ENCODE measurements at regions not wholly inside any gene's neighbourhood (a gene's known extent, or its start where the extent isn't known, plus 50 kb on each side); places are given as distances from the start of the nearest gene placed in this dataset.
"Not testable (repeated sequence)": the region's sequence is repeated elsewhere in the genome, so short reads cannot be mapped to it uniquely, and the experiment has no call there.

GRCh38 chr12:78269620-78270019 lies 438.9 kb downstream of the NAV3 start:
- DNase-seq = no peak

GRCh38 chr12:78271546-78271945 lies 440.9 kb downstream of the NAV3 start:
- DNase-seq = no peak

GRCh38 chr12:78275886-78276285 lies 445.2 kb downstream of the NAV3 start:
- no peak for DNase-seq

DNA sequence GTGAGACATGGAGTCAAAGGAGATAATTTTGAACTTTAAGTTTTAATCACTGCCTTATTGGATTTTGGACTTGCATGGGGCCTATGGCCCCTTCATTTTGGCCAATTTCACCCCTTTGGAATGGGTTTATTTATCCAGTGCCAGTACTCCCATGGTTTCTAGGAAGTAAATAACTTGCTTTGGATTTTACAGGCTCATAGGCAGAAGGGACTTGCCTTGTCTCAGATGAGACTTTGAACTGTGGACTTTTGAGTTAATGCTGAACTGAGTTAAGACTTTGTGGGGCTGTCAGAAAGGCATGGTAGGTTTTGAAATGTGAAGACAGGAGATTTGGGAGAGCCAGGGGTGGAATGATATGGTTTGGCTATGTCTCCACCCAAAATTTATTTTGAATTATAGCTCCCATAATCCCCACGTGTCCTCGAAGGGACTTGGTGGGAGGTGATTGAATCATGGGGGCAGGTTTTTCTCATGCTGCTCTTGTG lies 448.1 kb downstream of the NAV3 start:
- no peak for DNase-seq

DNA sequence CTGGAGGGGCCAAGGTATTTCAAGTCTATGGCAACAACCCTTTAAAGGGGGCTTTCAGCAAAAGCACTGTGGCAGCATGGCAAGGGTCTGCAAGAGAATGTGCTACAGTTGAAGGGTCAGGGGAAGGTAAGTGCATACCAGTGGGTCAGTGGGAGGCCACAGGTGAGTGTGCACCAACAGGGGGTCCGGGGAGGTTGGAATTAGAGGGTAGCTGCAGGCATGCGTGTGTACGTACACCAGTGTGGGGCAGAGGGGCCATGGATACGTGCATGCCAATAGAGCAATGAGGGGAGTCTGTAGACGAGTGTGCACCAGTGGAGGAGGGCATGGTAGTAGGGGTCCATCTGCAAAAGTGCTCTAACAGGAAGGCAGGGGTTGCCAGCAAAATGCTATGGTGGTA lies 448.9 kb downstream of the NAV3 start:
- DNase-seq = no peak

DNA sequence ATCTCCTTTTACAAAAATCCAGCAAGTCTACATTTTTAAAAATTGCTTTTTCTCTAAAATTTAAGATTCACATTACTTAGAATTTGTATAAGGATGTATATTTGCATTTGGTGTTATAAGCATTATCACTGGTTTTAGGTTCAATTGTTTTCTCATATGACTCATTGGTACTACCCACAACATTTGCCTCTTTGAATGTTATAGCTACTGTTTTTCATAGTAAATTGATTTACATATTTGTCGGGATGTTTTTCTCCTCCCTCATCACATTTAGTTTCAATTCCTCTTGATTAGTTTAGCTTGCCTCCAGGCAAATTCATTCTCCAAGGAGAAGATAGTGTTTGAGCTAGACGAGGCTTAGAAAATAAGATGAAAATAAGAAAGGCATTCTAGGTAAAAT lies 450.4 kb downstream of the NAV3 start:
- DNase-seq = not testable (repeated sequence)

GRCh38 chr12:78284417-78284816 lies 453.7 kb downstream of the NAV3 start:
- DNase-seq = no peak

- DNase-seq = no peak
These were observed 460.1 kb downstream of the NAV3 start for GRCh38 chr12:78290606-78291345.

- DNase-seq = no peak
These were observed 462.5 kb downstream of the NAV3 start for GRCh38 chr12:78293059-78293686.

- not testable (repeated sequence) for DNase-seq
These were observed 470.6 kb downstream of the NAV3 start for GRCh38 chr12:78301282-78301681.

DNA sequence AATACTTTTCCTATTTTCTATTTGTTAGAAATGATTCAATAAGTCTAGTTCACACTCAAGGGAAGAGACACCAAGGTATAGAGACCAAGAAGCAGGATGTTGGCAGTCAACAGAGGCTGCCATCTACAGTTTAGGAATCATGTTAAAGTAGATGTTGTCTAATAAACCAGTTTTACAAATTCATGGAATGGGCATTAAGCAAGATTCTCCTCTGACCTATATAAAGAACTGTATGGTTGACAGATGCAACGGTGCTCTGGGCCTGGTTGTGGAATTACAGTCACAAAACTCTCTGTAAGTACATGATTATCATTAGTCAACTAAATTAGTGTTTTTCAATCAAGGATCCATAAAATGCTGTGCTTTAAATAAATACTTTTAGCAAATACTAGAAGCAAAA lies 475.1 kb downstream of the NAV3 start:
- DNase-seq = no peak

GRCh38 chr12:78306236-78306635 lies 475.5 kb downstream of the NAV3 start:
- DNase-seq = no peak

- no peak for DNase-seq
These were observed 478.0 kb downstream of the NAV3 start for GRCh38 chr12:78308701-78309100.

GRCh38 chr12:78315028-78315427 lies 484.3 kb downstream of the NAV3 start:
- DNase-seq = no peak

- no peak for DNase-seq
These were observed 485.4 kb downstream of the NAV3 start for GRCh38 chr12:78316136-78316535.

DNA sequence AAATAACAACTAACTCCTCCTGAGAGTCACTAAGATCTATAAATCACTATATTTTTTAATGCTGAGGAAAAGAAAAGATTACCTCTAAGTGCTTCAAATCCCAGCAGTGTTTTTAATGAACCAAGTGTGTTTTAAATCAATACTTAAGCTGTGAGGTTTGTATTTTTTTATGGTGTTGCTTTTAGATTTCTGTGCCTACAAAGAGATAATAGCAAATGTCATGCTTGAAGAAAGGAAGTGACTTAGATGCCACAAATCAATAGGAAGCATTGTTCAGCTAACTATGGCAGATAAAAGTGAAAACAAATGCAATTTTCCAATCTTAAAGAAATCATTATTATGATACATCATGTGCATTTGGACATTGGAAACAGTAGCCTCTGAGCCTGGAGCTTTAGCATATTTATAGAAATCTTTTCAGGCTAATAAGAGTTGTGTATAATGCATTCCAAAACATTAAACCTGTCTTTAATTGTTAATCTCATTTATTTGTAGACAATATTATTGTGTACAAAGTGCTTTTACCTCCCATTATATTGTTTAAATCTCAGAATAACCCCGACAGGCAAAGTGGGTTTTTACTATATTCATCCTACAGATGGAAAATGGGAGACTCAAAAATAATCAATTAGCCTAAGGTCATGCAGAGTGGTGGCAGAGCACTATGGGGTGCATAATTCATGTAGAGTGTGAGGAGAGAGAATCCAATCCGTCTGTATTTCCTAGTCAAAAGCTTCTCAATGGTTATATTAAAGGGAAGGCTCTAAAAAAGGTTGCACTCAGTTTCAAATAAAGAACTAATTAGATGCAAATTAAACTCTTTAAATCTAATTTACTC lies 486.2 kb downstream of the NAV3 start:
- no peak for DNase-seq

DNA sequence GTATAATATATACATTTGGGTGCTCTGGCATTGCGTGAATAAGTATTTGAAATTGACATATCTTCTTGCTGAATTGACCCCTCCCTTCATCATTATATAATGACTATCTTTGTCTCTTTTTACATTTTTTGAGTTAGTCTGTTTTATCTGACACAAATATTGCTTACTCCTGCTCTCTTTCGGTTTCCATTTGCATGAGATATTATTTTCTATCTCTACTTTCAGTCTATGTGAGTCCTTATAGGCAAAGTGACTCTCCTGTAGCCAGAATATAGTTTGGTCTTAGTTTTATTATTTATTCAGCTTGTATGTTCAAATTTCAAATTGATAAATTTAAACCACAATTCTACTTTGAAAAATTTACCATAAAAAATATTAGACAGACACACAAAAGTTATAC lies 491.0 kb downstream of the NAV3 start:
- no peak for DNase-seq

DNA sequence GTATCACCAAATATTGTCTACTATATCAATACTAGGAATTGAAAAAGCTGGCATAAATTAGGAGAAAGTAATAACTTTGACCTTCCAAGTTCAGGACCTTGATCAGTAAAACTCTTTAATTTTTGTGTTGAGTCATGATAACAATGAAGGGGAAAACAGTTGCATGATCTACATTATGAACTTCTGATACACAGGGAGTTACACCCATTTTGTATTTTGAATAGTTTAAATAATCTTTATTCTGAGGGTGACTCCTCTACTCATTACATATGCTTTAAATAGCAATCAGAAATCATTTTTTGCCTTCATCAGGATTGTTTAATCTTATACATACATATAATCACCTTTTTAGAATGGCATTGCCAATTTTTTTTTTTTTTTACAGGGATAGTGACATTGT lies 492.5 kb downstream of the NAV3 start:
- no peak for DNase-seq

- DNase-seq = no peak
These were observed 493.5 kb downstream of the NAV3 start for GRCh38 chr12:78324234-78324633.

GRCh38 chr12:78328524-78328923 lies 497.8 kb downstream of the NAV3 start:
- DNase-seq = no peak

DNA sequence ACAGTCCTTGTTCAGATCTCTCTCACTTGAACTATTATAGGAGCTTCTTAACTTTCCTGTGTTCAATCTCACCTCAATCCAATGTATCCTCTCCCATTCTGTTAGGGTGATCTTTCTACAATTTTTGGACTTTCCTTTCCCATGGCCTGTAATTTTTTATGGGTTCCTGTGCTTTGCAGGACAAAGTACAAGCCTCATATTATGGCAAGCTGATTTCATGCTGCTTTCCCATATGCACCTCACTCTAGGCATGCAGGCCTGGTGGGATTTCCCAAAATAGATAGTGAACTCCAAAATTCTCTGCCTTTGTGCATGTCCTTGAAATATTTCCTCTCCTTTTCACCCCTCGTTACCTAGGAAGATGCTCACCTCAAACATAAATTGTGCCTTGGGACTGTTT lies 499.4 kb downstream of the NAV3 start:
- DNase-seq = no peak

GRCh38 chr12:78331181-78331580 lies 500.5 kb downstream of the NAV3 start:
- DNase-seq = no peak

DNA sequence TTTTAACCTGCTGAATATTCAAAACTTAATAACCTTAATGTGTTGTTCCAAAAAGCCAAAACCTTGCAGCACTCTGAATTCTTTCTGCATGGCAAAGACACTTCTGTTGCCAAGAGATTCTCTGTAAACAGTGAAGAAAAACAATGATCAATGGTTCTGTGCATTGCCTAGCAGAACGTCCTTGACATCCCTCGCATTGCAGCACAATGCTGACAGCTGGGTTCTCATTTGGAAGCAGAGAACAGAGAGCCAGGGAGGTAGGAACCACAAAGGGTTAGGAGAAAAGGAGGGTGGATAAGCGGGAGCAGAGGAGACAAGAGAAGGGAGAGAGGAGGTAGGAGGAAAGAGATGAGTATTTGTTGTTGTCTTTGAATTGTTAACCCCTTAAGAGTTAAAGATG lies 501.1 kb downstream of the NAV3 start:
- no peak for DNase-seq
